Activated T-cell treated with anti-CD3 and anti-CD28 coated beads, Interleukin-2, amount 50 U/mL, for 72 hours (primary cell): ENCODE measurements at regions not wholly inside any gene's neighbourhood (a gene's known extent, or its start where the extent isn't known, plus 50 kb on each side); places are given as distances from the start of the nearest gene placed in this dataset.

ENCODE experiments used
- ATAC-seq, 2 donors: fragments of 150-1000 bp; cut with Tn5 transposase; replicated peaks in 1 of 2; 2 replicates each; pipeline ENCODE4 v1.10.0; 2021; ENCODE audit warnings: moderate library complexity in 2 of 2, mild to moderate bottlenecking in 1 of 2
- DNase-seq, 2 donors: peaks; one replicate each; pipeline ENCODE4 v3.0.0; 2021 to 2022; ENCODE audit warnings: mixed read lengths in 1 of 2
- H3K27ac Mint-ChIP-seq: one replicate; pipeline ENCODE4 v1.8.0; 2022; ENCODE audit warnings: mild to moderate bottlenecking, moderate library complexity, mixed read lengths
- H3K27me3 Mint-ChIP-seq: one replicate; pipeline ENCODE4 v1.8.0; 2022; ENCODE audit warnings: low read depth, mixed read lengths
- H3K36me3 Mint-ChIP-seq, 2 donors: one replicate each; pipeline ENCODE4 v1.8.0; 2022; ENCODE audit warnings: mixed read lengths in 2 of 2, mild to moderate bottlenecking in 1 of 2; ENCODE audit not compliant: insufficient read depth in 2 of 2
- H3K4me1 Mint-ChIP-seq: one replicate; pipeline ENCODE4 v1.8.0; 2022; ENCODE audit warnings: low read depth, mixed read lengths
- H3K4me3 Mint-ChIP-seq, 2 donors: one replicate each; pipeline ENCODE4 v1.8.0; 2022; ENCODE audit warnings: mild to moderate bottlenecking in 2 of 2, mixed read lengths in 2 of 2, moderate library complexity in 2 of 2
- H3K9me3 Mint-ChIP-seq, 2 donors: one replicate each; pipeline ENCODE4 v1.8.0; 2022; ENCODE audit warnings: mixed read lengths in 2 of 2

GRCh38 chr6:33947916-33948594 is 144.3 kb upstream of the MLN start:
- Mint-ChIP-seq H3K36me3 (no peaks in the 10 kb centered on the region), H3K9me3 (no peaks in the 10 kb centered on the region), H3K27me3 (no peaks in the 10 kb centered on the region), H3K4me3 (no peak overlapping the region), H3K4me1 (no peaks in the 10 kb centered on the region), H3K27ac (no peak overlapping the region)
- DNase-seq (no peak), ATAC-seq (no peak)

- H3K27ac Mint-ChIP-seq: no peak overlapping the region
- no peaks in the 10 kb centered on the region for H3K4me1 Mint-ChIP-seq
- H3K9me3 Mint-ChIP-seq: no peaks in the 10 kb centered on the region
- ATAC-seq: no peak
- H3K27me3 Mint-ChIP-seq: no peaks in the 10 kb centered on the region
- H3K36me3 Mint-ChIP-seq: no peaks in the 10 kb centered on the region
- no peak overlapping the region for H3K4me3 Mint-ChIP-seq
- DNase-seq: no peak
These were observed 143.2 kb upstream of the MLN start for GRCh38 chr6:33947047-33947446.

GRCh38 chr6:33945931-33946330 is 142.1 kb upstream of the MLN start:
- H3K36me3 Mint-ChIP-seq: no peaks in the 10 kb centered on the region
- H3K9me3 Mint-ChIP-seq: no peaks in the 10 kb centered on the region
- no peak for ATAC-seq
- no peak overlapping the region for H3K27ac Mint-ChIP-seq
- H3K4me1 Mint-ChIP-seq: no peaks in the 10 kb centered on the region
- DNase-seq: no peak
- H3K4me3 Mint-ChIP-seq: no peak overlapping the region
- H3K27me3 Mint-ChIP-seq: no peaks in the 10 kb centered on the region

- Mint-ChIP-seq H3K36me3 (no peaks in the 10 kb centered on the region), H3K27ac (no peak overlapping the region), H3K27me3 (no peaks in the 10 kb centered on the region), H3K4me3 (no peak overlapping the region), H3K4me1 (no peaks in the 10 kb centered on the region), H3K9me3 (no peaks in the 10 kb centered on the region)
- ATAC-seq (no peak), DNase-seq (no peak)
These were observed 141.0 kb upstream of the MLN start for GRCh38 chr6:33944686-33945411.

GRCh38 chr6:33936886-33937285 is 133.1 kb upstream of the MLN start:
- Mint-ChIP-seq H3K27ac (no peak overlapping the region), H3K4me1 (peaks cover 7% of the 10 kb centered on the region), H3K27me3 (no peaks in the 10 kb centered on the region), H3K36me3 (no peaks in the 10 kb centered on the region), H3K9me3 (no peaks in the 10 kb centered on the region), H3K4me3 (no peak overlapping the region)
- DNase-seq: no peak
- ATAC-seq: no peak

- Mint-ChIP-seq H3K27ac (no peak overlapping the region), H3K36me3 (no peaks in the 10 kb centered on the region), H3K4me3 (no peak overlapping the region), H3K9me3 (no peaks in the 10 kb centered on the region), H3K4me1 (peaks cover 7% of the 10 kb centered on the region), H3K27me3 (no peaks in the 10 kb centered on the region)
- no peak for DNase-seq
- no peak for ATAC-seq
These were observed 131.8 kb upstream of the MLN start for GRCh38 chr6:33935439-33936080.

GRCh38 chr6:33934731-33935270 is 131.0 kb upstream of the MLN start:
- no peaks in the 10 kb centered on the region for H3K27me3 Mint-ChIP-seq
- ATAC-seq (no peak), DNase-seq (no peak)
- H3K27ac Mint-ChIP-seq: no peak overlapping the region
- H3K4me1 Mint-ChIP-seq: peaks cover 7% of the 10 kb centered on the region
- H3K4me3 Mint-ChIP-seq: no peak overlapping the region
- H3K9me3 Mint-ChIP-seq: no peaks in the 10 kb centered on the region
- H3K36me3 Mint-ChIP-seq: no peaks in the 10 kb centered on the region

GRCh38 chr6:33933101-33933500 is 129.3 kb upstream of the MLN start:
- H3K36me3 Mint-ChIP-seq: no peaks in the 10 kb centered on the region
- DNase-seq (no peak), ATAC-seq (no peak)
- H3K9me3 Mint-ChIP-seq: no peaks in the 10 kb centered on the region
- peaks cover 7% of the 10 kb centered on the region for H3K4me1 Mint-ChIP-seq
- no peak overlapping the region for H3K27ac Mint-ChIP-seq
- no peaks in the 10 kb centered on the region for H3K27me3 Mint-ChIP-seq
- no peak overlapping the region for H3K4me3 Mint-ChIP-seq

GRCh38 chr6:33931799-33932198 is 128.0 kb upstream of the MLN start:
- no peak for DNase-seq
- Mint-ChIP-seq H3K27me3 (no peaks in the 10 kb centered on the region), H3K9me3 (no peaks in the 10 kb centered on the region), H3K4me3 (no peak overlapping the region), H3K27ac (no peak overlapping the region), H3K4me1 (peaks cover 6% of the 10 kb centered on the region), H3K36me3 (no peaks in the 10 kb centered on the region)
- no peak for ATAC-seq

GRCh38 chr6:33929575-33930288 is 125.9 kb upstream of the MLN start:
- no peak for DNase-seq
- ATAC-seq: peak in 1 of 2 donors; percentile 67
- H3K27ac Mint-ChIP-seq: no peak overlapping the region

GRCh38 chr6:33927616-33928015 is 123.8 kb upstream of the MLN start:
- Mint-ChIP-seq H3K9me3 (no peaks in the 10 kb centered on the region), H3K4me3 (no peak overlapping the region), H3K4me1 (no peaks in the 10 kb centered on the region), H3K27ac (no peak overlapping the region), H3K27me3 (no peaks in the 10 kb centered on the region), H3K36me3 (no peaks in the 10 kb centered on the region)
- DNase-seq (no peak), ATAC-seq (no peak)

More at GRCh38 chr6:33929575-33930288, 125.9 kb upstream of the MLN start:
- Mint-ChIP-seq H3K27me3 (no peaks in the 10 kb centered on the region), H3K36me3 (no peaks in the 10 kb centered on the region), H3K9me3 (no peaks in the 10 kb centered on the region), H3K4me3 (no peak overlapping the region), H3K4me1 (no peaks in the 10 kb centered on the region)

GRCh38 chr6:33927112-33927511 is 123.3 kb upstream of the MLN start:
- DNase-seq: no peak
- no peaks in the 10 kb centered on the region for H3K27me3 Mint-ChIP-seq
- H3K4me1 Mint-ChIP-seq: no peaks in the 10 kb centered on the region
- H3K9me3 Mint-ChIP-seq: no peaks in the 10 kb centered on the region
- no peaks in the 10 kb centered on the region for H3K36me3 Mint-ChIP-seq
- no peak overlapping the region for H3K27ac Mint-ChIP-seq
- H3K4me3 Mint-ChIP-seq: no peak overlapping the region
- ATAC-seq: no peak

GRCh38 chr6:33926451-33926850 is 122.6 kb upstream of the MLN start:
- Mint-ChIP-seq H3K36me3 (no peaks in the 10 kb centered on the region), H3K4me3 (no peak overlapping the region), H3K27ac (no peak overlapping the region), H3K9me3 (no peaks in the 10 kb centered on the region), H3K27me3 (no peaks in the 10 kb centered on the region), H3K4me1 (peaks cover 4% of the 10 kb centered on the region)
- DNase-seq: no peak
- peak in 1 of 2 donors; percentile 49 for ATAC-seq
